ENCODE measurements at regions not wholly inside any gene's neighbourhood (a gene's known extent, or its start where the extent isn't known, plus 50 kb on each side); places are given as distances from the start of the nearest gene placed in this dataset.

DNA sequence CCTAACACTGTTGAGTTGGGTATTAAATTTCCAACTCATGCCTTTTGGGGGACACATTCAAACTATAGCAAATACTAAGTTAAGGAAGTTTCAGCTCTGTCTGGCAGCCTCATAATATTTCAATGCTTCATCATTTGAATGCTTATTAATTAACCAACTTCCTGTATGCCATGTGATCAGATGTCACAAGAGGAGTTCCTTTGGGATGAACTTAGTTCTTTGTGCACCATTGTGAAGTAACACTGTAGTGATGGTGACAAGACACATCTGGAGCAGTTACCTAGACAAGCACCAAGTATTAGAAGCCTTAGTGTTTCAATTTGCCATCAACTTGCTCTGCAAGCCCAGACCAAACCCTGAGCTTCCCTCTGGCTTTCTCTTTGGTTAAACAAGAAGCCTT, 90.7 kb upstream of the IL12B start:
- no peak for DNase-seq (ENCODE audit: low read depth in 3 of 3, low spot score in 2 of 3)

DNA sequence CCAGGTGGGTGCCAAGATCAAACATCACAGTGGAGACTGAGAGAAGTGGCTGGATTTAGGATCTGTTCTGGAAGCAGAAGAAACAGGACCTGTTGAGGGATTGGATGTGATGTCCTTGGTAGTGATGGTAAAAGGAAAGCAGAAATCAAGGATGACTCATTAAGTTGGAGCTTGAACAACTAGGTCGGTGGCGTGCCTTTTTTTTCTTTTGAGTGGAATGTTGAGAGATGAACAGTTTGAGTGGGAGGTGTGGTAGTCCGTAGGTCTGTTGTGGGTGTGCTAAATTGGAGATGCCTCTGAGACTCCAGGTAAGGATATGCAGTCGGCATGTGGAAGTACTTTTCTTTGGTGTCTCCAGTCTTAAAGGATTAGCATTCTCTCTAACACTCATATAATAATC, 92.1 kb upstream of the IL12B start:
- no peak for DNase-seq (ENCODE audit: low read depth in 3 of 3, low spot score in 2 of 3)

DNA sequence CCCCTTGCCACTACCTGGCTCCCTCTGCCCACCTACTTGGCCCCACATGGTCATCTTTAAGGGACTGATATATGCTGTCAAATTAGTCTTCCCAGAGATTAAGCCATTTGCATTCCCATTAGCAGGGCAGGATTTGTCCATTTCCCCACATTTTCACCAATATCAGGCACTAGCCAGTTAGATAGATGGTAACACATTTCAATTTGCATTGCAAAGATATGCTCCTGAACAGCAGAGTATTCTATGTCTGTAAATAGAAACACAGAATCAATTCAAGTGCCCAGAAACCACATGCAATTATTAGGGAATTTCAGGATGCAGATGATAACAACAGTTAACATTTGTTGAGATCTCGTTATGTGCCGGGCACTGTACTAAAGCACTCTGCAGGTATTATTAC, 92.6 kb upstream of the IL12B start:
- DNase-seq (ENCODE audit: low read depth in 3 of 3, low spot score in 2 of 3), result no peak

GRCh38 chr5:159424123-159424522, 93.8 kb upstream of the IL12B start:
- DNase-seq (ENCODE audit: low read depth in 3 of 3, low spot score in 2 of 3), result no peak

DNA sequence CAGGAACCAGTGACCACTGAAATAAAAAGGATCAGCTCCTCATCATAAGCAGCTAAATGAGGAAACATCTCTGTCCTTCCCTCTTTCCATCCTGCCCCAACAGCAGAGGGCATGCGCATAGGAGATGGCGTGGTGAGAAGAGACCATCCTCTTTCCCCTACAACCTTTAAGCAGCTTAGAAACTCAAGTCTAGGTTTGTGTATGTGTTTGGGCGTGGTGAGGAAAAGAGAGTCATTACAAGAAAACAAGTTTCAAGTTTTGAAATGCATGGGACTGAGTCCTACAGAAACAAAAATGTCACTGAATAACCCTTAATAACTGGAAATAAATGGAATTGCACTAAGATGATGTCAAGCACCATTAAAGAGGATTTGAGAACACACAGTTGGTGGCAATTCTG, 96.4 kb upstream of the IL12B start:
- no peak for DNase-seq (ENCODE audit: low read depth in 3 of 3, low spot score in 2 of 3)

DNA sequence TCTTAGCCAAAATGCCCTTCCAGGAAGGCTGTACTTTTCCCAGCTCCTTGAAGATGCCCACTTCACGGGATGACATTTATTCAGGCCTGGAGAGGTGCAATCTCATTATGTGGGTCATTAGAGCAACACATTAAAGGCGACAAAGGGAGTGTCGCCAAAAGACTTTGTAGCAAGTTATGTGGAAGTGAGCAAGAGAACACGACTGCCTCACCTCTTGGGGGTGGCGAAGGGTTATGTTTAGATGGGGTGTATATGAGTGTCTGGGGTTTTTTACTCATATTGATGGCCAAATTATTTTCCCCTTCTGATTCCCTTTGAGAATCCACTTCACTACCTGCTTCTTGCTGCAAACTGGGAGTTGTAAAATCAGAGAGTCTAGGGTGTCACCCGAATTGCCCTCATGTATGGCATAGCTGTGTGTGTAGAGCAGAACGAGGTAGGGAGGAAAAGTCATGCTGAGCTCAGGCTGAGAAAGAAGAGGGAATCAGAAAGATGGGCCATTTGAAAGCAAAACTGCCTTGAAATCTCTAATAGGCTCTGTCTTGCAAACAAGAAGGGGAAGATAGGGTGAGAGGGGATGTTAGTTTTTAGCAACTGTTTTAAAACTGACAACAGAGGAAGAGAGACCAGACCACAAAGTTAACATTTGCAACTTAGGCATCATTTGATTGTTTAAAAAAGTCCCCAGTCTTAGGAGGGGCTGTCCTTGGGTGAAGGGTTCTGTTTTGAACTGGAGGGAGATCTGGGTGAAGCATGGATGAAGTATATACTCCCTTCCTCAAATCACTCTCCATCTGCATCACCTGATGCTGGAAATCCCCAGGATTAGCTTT, 97.1 kb upstream of the IL12B start:
- DNase-seq (ENCODE audit: low read depth in 3 of 3, low spot score in 2 of 3), result no peak

GRCh38 chr5:159430361-159431012, 100.2 kb upstream of the IL12B start:
- DNase-seq (ENCODE audit: low read depth in 3 of 3, low spot score in 2 of 3), result no peak

GRCh38 chr5:159435855-159436254, 105.6 kb upstream of the IL12B start:
- DNase-seq (ENCODE audit: low read depth in 3 of 3, low spot score in 2 of 3), result no peak

GRCh38 chr5:159438092-159438491, 107.8 kb upstream of the IL12B start:
- DNase-seq (ENCODE audit: low read depth in 3 of 3, low spot score in 2 of 3), result no peak

DNA sequence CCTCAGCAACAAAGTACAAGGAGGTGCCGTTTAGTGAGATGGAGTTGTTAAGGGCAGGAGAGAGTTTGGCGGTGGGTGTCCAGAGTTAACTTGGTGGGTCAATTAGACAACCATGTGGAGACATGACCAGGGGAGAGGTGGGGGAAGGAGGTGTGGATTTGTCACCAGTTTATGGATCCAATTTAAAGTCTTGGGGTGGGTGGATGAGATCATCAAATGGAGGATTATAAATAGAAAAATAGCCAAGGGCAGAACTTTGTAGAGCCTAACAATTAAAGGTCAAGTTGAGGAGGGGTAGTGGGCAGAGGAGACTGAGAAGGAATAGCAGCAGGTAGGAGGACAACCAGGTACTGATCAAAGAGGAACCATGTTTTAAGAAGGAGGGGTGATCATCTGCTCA, 108.7 kb upstream of the IL12B start:
- DNase-seq (ENCODE audit: low read depth in 3 of 3, low spot score in 2 of 3), result no peak

- no peak for DNase-seq (ENCODE audit: low read depth in 3 of 3, low spot score in 2 of 3)
Measured at GRCh38 chr5:159440235-159440634, 109.9 kb upstream of the IL12B start.

DNA sequence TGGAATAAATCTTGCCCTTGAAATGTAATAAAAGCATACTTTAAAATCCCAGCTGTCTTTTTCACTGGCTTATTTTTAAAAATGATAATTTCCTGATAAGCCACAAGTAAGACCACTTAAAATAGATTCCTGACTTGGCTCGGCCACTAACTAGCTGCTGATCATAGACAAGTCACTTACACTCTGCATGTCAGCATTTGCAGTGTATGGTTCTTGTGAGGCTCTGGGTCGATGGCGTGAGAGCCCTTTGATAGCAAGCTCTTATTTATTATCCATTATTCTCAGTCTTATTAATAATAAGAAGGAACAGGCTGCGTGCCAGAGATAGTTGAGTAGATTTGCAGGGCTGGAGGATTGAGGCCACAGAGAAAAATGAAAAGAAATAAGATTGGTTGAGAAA, 110.7 kb upstream of the IL12B start:
- DNase-seq (ENCODE audit: low read depth in 3 of 3, low spot score in 2 of 3), result no peak

DNA sequence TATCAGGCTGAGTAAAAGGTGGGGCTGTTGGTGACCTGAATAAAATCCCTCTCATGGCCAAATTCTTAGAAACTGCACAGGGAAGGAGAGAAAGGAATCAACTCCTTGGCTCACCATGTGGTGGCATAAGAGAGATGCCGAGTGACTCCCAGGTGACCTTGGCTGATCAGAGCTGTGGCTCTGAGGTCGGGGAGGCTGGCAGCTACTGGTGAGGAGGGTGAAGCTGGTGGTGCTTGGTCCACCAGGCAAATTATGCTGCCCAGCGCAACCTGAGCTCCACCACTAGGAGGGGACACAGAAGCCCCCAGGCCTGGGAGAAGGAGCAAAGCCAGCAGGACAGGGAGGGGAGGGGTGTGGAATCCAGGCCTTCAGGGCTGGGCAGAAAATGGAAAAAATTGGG, 111.2 kb upstream of the IL12B start:
- DNase-seq (ENCODE audit: low read depth in 3 of 3, low spot score in 2 of 3), result no peak

DNA sequence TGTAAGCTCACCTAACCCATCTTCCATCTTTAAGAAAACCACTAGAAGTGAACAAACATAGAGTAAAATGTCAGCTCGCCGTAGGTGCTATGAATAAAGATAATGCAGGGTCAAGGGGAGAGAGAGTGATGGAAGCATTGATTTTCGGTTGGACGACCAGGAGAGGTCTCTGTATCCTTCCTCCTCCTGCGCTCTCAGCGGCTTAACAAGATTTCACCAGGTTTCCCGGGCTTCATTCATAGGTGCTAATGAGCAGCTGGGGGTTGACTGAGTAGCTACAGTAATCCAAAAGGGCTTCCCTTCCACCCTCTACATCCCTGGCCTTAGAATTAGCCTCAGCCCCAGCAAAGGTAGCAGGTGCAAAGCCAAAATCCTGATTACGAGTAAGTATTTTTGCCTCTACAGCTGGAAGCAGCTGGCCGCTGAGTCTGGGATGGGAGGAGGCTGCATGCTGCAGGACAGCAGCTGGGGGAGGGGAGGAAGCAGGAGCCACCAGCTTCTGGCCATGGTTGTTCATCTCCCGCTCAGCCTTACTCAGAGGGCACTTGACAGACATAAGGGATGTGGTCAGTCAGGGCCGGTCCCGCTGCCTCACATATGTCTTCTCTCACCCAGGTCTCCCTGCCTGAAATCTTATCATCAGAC, 112.0 kb upstream of the IL12B start:
- no peak for DNase-seq (ENCODE audit: low read depth in 3 of 3, low spot score in 2 of 3)

- DNase-seq (ENCODE audit: low read depth in 3 of 3, low spot score in 2 of 3), result peak in 1 of 3 donors; percentile 57
Measured at GRCh38 chr5:159444441-159445082, 114.3 kb upstream of the IL12B start.

GRCh38 chr5:159447116-159447515, 116.8 kb upstream of the IL12B start:
- no peak for DNase-seq (ENCODE audit: low read depth in 3 of 3, low spot score in 2 of 3)

DNA sequence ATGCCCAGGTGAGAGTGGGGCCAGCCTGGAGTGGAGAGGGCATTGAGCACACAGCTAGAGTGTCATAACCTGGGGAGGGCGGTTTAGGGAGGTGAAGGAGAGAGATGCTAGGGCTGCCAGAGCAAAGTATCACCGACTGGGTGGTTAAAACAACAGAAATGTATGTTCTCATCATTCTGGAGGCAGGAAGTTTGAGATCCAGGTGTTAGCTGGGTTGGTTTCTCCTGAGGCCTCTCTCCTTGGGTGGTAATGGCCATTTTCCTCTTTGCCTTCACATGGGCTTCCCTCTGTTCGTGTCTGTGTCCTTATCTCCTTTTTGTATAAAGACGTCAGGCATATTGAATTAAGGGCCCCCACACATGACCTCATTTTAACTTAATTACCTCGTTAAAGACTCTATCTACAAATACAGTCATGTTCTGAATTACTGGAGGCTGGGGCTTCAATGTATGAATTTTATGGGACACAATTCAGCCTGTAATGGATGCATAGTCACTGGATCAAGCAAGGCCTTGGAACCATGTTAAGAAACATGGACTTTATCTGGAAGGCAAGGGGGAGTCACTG, 118.6 kb upstream of the IL12B start:
- DNase-seq (ENCODE audit: low read depth in 3 of 3, low spot score in 2 of 3), result no peak

GRCh38 chr5:159449925-159450324, 119.6 kb upstream of the IL12B start:
- DNase-seq (ENCODE audit: low read depth in 3 of 3, low spot score in 2 of 3), result no peak

GRCh38 chr5:159450417-159450816, 120.1 kb upstream of the IL12B start:
- DNase-seq (ENCODE audit: low read depth in 3 of 3, low spot score in 2 of 3), result no peak

- DNase-seq (ENCODE audit: low read depth in 3 of 3, low spot score in 2 of 3), result no peak
Measured at GRCh38 chr5:159451197-159452052, 121.1 kb upstream of the IL12B start.
